GM18498 (cell line): ENCODE measurements at regions not wholly inside any gene's neighbourhood (a gene's known extent, or its start where the extent isn't known, plus 50 kb on each side); places are given as distances from the start of the nearest gene placed in this dataset.
A peak's percentile ranks its signal among the peaks of the same experiment; 100 is the strongest.
"Not testable (repeated sequence)": the region's sequence is repeated elsewhere in the genome, so short reads cannot be mapped to it uniquely, and the experiment has no call there.

Source experiments
- ATAC-seq: cut with Tn5 transposase; IDR thresholded peaks from one replicate; pipeline ENCODE4 v1.9.1; 2021; ENCODE audit warnings: mild to moderate bottlenecking, moderate library complexity; ENCODE audit not compliant: unreplicated experiment

DNA sequence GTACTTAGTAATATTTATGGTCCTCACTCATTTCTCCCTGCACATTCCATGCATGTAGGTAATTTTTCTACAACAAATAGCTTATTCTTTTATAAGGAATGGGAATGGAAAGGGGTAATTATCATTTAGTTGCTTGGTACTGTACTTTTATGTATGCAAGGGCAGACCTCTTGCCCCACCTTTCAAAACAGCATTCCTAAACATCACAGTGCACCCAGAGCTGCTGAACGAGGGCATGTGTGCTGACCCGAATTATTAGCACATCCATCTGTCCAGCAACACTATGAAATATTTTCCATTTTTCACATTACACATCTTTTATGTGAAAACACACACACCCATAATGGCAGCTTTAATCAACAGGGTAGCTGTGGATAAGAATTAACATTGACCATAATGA lies 228.6 kb upstream of the ARRDC3 start:
- ATAC-seq: no peak

DNA sequence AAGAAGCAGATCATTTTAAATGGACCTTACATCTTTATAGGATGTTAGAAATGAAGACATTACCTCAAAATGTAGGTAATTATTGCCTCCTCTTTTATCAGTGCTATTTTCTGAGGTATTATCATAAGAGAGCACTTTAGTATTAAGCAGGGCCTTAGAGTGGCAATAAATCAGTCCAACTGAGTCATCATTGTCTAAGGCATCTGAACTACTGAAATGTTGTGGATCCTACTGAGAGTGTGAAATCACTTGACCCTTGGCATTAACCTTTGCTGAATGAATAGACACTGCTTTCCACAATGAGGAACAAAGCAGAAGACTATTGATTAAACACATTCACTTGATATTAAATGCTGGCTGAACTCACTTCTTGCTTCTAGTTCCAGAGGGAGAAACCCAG lies 224.6 kb upstream of the ARRDC3 start:
- no peak for ATAC-seq

GRCh38 chr5:91599863-91600262 lies 216.7 kb upstream of the ARRDC3 start:
- ATAC-seq: no peak

GRCh38 chr5:91598216-91598615 lies 215.1 kb upstream of the ARRDC3 start:
- ATAC-seq: no peak

DNA sequence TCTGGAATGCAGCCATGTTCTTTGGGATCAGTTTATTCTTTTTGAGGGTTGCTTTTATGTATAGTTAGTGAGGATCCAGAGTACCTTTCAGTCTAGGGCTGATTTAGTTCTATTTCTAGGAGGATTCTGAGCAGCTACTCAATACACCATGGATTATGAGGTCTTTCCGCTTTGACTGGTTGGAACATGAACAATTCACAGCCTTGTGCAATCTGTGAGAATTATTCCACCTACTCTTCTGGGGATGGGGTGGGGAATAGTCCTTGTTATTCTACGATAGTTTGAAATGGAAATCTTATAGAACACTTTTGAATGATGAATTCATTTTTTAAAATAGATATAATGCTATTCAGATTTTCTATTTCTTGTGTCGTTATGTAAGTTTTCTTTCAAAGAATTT lies 212.3 kb upstream of the ARRDC3 start:
- ATAC-seq: no peak

GRCh38 chr5:91591076-91591475 lies 208.0 kb upstream of the ARRDC3 start:
- ATAC-seq: no peak

DNA sequence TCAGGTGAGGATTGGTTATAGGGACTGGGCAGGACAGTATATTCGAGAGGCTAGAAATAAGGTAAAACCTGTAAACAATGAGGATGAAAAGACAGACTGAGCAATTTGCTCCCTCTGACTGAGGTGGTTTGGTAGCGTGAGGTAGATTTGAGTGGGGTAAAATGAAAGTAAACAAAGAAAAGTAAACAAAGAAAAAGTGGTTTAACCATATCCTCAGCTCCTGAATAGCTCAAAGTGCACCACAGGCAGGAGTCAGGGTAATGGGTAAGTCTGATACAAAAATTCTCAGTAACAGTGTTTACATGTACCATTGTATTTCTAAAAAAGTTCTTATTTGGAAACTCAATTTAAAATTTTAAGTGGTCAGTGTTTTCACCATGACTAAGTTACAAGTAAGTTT lies 203.1 kb upstream of the ARRDC3 start:
- ATAC-seq: no peak

- no peak for ATAC-seq
Observed at GRCh38 chr5:91584352-91584751, 201.2 kb upstream of the ARRDC3 start.

- ATAC-seq: not testable (repeated sequence)
Observed at GRCh38 chr5:91566012-91566411, 182.9 kb upstream of the ARRDC3 start.

DNA sequence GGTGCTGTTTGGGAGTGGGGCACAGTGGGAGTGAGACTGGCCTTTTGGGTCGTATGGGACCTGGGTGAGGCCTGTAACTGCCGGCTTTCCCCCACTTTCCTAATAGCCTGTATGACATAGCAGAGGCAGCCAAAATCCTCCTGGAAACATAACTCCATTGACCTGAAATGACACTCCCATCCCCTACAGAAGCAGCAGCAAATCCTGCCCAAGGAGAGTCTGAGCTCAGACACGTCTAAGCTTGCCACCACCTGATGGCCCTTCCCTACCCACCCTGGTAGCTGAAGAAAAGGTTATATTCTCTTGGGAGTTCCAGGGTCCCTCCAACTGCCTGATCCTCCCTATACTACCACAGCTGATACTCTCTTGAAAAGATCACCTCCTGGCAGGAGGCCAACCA lies 179.8 kb upstream of the ARRDC3 start:
- ATAC-seq: no peak

DNA sequence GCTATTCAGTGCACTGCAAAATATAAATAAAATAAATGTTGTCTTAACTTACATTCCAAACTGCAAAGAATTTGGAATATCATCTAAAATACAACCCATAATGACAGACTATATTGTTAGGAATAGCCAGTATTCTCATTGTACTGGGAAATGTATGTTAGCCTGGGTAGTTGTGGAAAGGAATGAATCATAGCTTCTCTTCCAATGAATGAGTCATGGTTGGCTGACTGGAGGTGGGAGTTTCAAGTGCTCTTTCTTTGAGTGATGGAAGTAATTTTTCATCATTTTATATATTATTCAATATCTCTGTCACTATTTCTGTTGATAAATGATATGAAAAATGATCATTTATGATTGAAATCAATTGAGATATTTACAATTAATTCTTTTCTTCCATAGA lies 158.6 kb upstream of the ARRDC3 start:
- ATAC-seq: no peak

DNA sequence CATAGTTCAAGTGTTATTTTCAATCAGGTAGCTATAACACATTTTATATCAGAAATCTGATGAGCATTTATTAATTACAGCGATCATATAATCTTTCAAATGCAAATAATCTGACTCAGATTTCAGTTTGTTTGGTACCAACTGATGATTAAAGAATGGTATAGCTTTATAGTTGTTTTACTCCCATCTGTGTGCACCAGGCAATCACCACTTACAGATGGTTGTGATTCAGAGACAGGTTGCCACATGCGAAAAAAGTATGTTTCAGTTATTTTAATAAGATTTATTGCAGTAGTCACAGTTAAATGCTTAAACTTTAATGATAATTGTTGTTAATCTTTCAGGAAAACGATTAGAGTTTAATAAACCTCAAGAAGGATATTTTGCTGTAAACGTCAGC lies 155.1 kb upstream of the ARRDC3 start:
- ATAC-seq: no peak

DNA sequence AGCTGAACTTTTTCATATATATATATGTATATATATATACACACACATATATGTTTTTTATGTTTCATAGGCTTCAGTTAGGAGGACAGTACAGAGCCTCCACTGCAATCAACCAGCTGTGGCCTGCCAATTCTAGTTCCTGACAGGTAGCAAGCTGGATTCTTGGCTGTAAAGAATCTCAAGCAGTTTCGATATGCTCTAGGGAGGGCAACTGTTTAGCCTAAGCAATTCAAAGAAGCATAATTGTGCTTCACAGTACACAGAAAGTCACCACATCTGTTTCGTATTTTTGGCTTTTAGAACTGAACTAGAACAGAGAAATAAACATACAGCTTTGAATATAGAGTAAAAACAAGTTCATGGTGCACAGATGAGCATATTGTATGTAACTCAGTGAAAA lies 152.4 kb upstream of the ARRDC3 start:
- no peak for ATAC-seq

DNA sequence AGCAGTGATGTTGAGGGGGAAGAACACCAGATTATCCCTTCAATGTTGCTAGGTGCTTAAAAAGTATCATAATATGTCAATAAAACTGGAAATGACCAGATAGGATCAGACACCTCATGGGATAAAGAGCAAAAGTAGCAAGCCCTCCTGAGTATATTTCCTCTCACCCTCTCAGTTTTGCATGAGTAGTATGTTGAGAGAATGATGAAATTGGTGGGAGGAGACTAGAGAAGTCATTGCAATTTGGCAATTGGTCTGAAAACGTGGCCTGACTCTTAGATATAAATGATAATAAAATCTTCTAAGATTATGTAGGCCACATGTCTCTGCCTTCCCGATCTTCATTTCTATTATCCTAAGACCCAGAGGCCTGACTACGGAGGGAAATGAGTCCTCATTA lies 151.2 kb upstream of the ARRDC3 start:
- no peak for ATAC-seq

DNA sequence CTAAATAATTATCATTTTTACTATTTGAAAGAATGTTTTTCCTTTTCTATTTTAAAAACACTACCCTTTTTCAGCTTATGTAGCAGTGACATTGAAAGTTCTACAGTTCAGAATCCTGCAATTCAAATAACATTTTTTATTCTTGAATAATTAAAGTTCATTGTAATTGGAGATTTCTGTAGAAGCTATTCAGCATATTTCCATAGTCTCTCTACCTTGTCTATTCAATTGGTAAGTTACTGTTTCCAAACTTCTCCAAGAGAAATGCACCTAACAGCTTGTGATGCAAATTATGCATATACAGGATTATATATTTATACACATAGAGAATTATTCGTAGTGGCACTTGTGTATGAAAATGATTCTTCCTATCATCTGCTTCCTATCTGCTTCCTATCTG lies 149.7 kb upstream of the ARRDC3 start:
- no peak for ATAC-seq

DNA sequence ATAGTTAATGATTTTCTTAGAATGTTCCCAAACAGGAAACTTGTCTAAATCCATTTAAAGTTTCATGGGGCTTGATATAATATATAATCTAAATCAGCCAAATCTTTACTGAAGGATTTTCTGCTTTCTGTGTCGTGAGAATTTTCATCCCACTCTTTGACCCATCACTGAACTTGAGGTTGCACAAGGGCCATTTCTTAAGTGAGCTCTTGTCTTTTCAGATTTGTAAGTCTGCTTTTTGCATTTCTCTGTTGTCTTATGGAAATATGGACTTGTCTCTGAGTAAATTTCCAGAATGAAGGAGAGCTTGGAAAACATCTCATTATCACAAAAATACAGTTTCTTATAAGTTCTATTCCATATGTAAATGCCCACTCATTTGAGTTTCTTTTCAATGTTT lies 149.2 kb upstream of the ARRDC3 start:
- ATAC-seq: no peak

GRCh38 chr5:91528831-91529230 lies 145.7 kb upstream of the ARRDC3 start:
- ATAC-seq: no peak

DNA sequence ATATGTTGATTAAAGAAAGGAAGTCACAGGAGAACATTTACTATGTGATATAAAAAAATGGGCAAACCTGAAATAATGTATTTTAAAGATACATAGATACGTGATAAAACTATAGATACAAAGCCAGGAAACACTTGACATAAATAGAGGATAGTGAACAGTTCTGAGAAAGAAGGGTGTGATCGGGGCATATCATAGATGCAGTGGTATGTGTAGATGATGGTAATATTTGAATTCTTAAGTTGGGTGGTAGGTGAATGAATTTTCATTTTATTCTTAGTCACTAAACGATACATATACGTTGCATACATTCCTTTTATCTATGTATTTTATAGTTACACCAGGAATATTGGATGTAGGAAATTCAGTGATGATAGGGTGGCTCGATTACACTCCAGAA lies 138.7 kb upstream of the ARRDC3 start:
- no peak for ATAC-seq

DNA sequence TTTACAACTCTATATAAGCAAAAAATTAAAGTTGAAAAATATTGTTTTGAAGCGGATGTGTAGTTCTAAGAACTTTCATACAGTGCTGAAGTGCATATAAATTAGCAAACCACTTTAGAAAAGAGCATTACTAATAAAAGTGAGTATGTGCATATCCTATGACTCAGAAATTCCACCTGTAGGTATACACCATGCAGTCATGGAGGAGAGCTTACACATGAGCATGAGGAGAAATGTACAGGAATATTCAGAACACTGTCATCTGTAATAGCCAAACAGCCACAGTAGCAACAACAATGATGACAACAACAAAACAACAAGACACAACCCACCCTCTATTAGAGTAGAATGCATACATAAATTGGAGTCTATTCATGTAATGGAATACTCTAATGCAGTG lies 138.2 kb upstream of the ARRDC3 start:
- ATAC-seq: no peak

- no peak for ATAC-seq
Observed at GRCh38 chr5:91514400-91514799, 131.3 kb upstream of the ARRDC3 start.

- ATAC-seq: no peak
Observed at GRCh38 chr5:91503321-91503720, 120.2 kb upstream of the ARRDC3 start.

- ATAC-seq: no peak
Observed at GRCh38 chr5:91500758-91501157, 117.6 kb upstream of the ARRDC3 start.

- ATAC-seq: peak; percentile 67
Observed at GRCh38 chr5:91499943-91500531, 116.9 kb upstream of the ARRDC3 start.

DNA sequence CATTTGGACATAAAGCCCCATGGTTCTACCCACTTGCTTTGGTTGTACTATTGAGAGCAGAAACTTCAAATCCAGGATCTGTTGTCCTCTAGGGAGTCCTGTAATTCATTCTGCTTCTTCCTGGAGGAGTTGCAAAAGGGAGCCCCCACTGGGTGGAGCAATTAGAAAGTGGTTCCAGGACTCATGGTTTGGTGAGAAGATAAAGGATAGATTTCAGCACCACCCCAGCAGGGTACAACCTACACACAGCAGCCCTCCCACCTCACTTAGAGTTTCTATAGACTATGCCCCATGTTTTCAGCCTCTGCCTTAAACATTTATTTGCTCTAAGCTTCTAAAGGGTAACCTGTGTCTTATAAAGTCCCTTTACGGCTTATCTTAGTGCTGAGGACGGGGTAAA lies 112.6 kb upstream of the ARRDC3 start:
- no peak for ATAC-seq
